ENCODE measurements at regions not wholly inside any gene's neighbourhood (a gene's known extent, or its start where the extent isn't known, plus 50 kb on each side); places are given as distances from the start of the nearest gene placed in this dataset.

DNA sequence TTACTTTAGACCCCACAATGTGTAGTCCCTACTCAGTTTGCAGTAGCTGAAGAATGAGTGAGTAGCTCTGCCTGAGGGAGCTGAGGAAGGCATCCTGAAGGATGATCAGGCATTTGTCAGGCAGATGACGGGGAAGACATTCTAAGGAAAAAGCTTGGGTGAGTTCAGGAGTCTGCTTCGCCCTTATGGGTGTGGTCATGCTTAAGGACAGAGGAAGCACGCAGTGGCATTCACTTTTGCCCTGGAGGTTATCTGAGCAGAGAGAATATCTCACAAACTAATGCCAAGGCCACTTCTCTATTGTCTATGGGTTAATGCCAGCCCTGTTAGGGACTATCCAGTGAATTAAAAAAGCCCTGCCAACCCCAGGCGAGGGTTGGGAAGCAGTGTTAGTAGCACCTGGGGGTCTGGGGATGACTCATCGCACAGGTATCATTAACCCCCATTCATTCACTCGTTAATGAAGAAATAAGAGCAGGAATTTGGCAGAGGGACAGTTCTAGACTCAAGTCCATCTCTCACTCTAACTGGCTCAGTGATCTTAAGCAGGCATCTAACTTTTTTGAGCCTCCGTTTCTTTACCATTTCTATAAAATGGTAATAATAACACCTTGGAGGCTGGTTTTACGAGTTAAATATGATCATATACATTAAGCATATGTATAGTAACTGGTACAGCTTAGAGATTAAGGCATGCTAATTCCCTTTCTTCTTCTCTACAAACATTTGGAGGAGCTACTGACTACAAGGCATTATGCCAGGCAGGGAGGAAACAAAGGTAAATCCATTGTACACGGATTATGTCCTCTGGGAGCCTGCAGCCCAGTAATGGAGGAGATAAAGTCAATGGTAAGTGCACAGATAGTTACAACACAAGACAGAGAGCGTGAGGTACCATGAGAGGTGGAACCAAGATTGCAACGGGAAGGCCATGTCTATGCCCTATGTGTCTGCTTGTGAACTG is 93.2 kb upstream of the AKIRIN2 start:
- ChIA-PET POLR2A (ENCODE audit: partially characterized antibody) (no interaction called here), CTCF (ENCODE audit: partially characterized antibody) (no interaction called here)
- intact Hi-C loops (cut with micrococcal nuclease), result no loop called here

DNA sequence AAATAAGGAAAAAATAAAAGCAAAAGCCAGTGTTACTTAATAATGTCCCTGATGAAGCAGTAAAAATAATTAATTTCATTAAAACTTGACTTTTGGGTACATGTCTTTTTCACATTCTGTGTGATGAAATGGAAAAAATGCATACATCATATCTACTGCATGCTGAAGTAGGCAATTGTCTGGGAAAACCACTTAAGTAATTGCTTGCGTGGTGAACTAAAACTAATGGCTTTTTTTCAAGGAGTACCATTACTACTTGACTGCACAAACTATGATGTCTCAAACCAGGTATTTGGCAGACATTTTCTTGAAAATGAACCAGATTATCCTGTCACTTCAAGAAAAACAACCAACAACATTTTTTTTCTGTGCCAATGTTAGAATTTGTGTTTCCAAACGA is 91.3 kb upstream of the AKIRIN2 start:
- Mint-ChIP-seq H3K9me3 (no peaks in the 10 kb centered on the region), H3K4me1 (no peaks in the 10 kb centered on the region), H3K4me3 (no peak overlapping the region), H3K36me3 (no peaks in the 10 kb centered on the region), H3K27ac (no peak overlapping the region), H3K27me3 (peaks cover 0 to 2% of the 10 kb centered on the region in 2 donors)
- H3K27ac ChIP-seq (ENCODE audit: low read depth, low read length), result no peak overlapping the region
- no peaks in the 10 kb centered on the region for H3K9me3 ChIP-seq (ENCODE audit: control insufficient read depth in 1 of 2, low read length in 2 of 2)
- DNase-seq, result no peak
- POLR2A ChIA-PET (ENCODE audit: partially characterized antibody), result no interaction called here
- CTCF ChIA-PET (ENCODE audit: partially characterized antibody), result no interaction called here
- H3K4me3 ChIP-seq (ENCODE audit: low read length in 2 of 2), result no peak overlapping the region
- no peaks in the 10 kb centered on the region for H3K36me3 ChIP-seq (ENCODE audit: insufficient read depth, low read length)
- intact Hi-C loops (cut with micrococcal nuclease), result no loop called here
- no peaks in the 10 kb centered on the region for H3K4me1 ChIP-seq (ENCODE audit: insufficient read depth, low read length)
- H3K27me3 ChIP-seq (ENCODE audit: insufficient read depth, low read length), result no peaks in the 10 kb centered on the region

More for the DNA sequence above, 93.2 kb upstream of the AKIRIN2 start:
- Histone ChIP-seq H3K9me3 (ENCODE audit: control insufficient read depth in 1 of 2, low read length in 2 of 2) (no peaks in the 10 kb centered on the region), H3K4me1 (ENCODE audit: insufficient read depth, low read length) (no peaks in the 10 kb centered on the region), H3K27ac (ENCODE audit: low read depth, low read length) (no peak overlapping the region), H3K27me3 (ENCODE audit: insufficient read depth, low read length) (no peaks in the 10 kb centered on the region), H3K36me3 (ENCODE audit: insufficient read depth, low read length) (no peaks in the 10 kb centered on the region), H3K4me3 (ENCODE audit: low read length in 2 of 2) (no peak overlapping the region)
- Mint-ChIP-seq H3K27me3 (no peaks in the 10 kb centered on the region), H3K36me3 (no peaks in the 10 kb centered on the region), H3K9me3 (no peaks in the 10 kb centered on the region), H3K27ac (no peak overlapping the region), H3K4me1 (peaks cover 0 to 4% (median under 1%) of the 10 kb centered on the region in 4 donors), H3K4me3 (no peak overlapping the region)
- no peak for DNase-seq

DNA sequence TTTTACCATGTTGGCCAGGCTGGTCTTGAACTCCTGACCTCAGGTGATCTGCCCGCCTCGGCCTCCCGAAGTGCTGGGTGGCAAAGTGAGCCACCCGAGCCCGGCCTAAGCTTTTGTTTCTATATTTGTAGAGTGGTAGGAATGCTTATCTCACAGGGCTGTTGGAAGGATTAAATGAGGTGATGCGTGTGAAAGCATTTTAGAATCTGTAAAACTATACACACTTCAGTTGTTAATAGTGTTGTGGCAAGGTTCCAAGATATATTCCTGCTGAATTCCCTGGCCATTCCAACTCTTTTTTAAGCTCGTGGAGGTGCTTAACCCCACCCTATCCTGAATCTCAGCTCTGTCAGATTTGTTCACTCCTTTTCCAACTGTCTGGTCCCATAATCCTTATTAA is 89.9 kb upstream of the AKIRIN2 start:
- no peak overlapping the region for H3K27ac ChIP-seq (ENCODE audit: low read depth, low read length)
- H3K27me3 ChIP-seq (ENCODE audit: insufficient read depth, low read length), result no peaks in the 10 kb centered on the region
- no peaks in the 10 kb centered on the region for H3K9me3 ChIP-seq (ENCODE audit: control insufficient read depth in 1 of 2, low read length in 2 of 2)
- H3K27me3 Mint-ChIP-seq, result peaks cover 0 to 2% of the 10 kb centered on the region in 2 donors
- ChIA-PET CTCF (ENCODE audit: partially characterized antibody) (interaction anchor here (0.7 kb wide), 1 partner anchor 95 kb away, joined by 3 read pairs; no protein-coding TSS in a partner anchor), POLR2A (ENCODE audit: partially characterized antibody) (no interaction called here)
- DNase-seq, result no peak
- no peaks in the 10 kb centered on the region for H3K4me1 ChIP-seq (ENCODE audit: insufficient read depth, low read length)
- no peaks in the 10 kb centered on the region for H3K36me3 ChIP-seq (ENCODE audit: insufficient read depth, low read length)
- H3K9me3 Mint-ChIP-seq, result no peaks in the 10 kb centered on the region
- H3K27ac Mint-ChIP-seq, result no peak overlapping the region
- no peak overlapping the region for H3K4me3 ChIP-seq (ENCODE audit: low read length in 2 of 2)
- intact Hi-C loops (cut with micrococcal nuclease), result no loop called here
- no peaks in the 10 kb centered on the region for H3K36me3 Mint-ChIP-seq
- H3K4me3 Mint-ChIP-seq, result no peak overlapping the region
- no peaks in the 10 kb centered on the region for H3K4me1 Mint-ChIP-seq

DNA sequence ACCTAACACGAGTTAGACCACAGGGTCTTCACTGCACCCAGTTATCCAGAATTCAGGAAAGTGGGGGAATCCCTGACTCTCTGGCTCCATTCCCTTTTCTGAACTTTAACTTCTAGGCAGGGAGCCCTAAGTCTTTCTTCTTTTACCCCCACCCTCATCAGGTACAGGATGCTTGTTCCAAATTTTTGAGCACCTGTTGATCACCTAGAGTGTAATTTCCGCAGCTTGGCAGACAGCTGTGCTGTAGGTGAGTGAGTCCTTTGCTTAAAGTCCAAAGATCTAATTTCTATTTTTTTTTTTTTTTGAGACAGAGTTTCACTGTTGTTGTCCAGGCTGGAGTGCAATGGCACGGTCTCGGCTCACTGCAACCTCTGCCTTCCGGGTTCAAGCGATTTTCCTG is 89.5 kb upstream of the AKIRIN2 start:
- H3K36me3 ChIP-seq (ENCODE audit: insufficient read depth, low read length), result no peaks in the 10 kb centered on the region
- H3K4me3 Mint-ChIP-seq, result no peak overlapping the region
- H3K4me1 Mint-ChIP-seq, result no peaks in the 10 kb centered on the region
- no peaks in the 10 kb centered on the region for H3K36me3 Mint-ChIP-seq
- no peak for DNase-seq
- no peaks in the 10 kb centered on the region for H3K9me3 ChIP-seq (ENCODE audit: control insufficient read depth in 1 of 2, low read length in 2 of 2)
- H3K27ac Mint-ChIP-seq, result no peak overlapping the region
- H3K27me3 Mint-ChIP-seq, result peaks cover 0 to 2% of the 10 kb centered on the region in 2 donors
- ChIA-PET CTCF (ENCODE audit: partially characterized antibody) (no interaction called here), POLR2A (ENCODE audit: partially characterized antibody) (interaction anchor here (0.6 kb wide), 1 partner anchor 237 kb away, joined by 3 read pairs; no protein-coding TSS in a partner anchor)
- H3K4me1 ChIP-seq (ENCODE audit: insufficient read depth, low read length), result no peaks in the 10 kb centered on the region
- H3K27me3 ChIP-seq (ENCODE audit: insufficient read depth, low read length), result no peaks in the 10 kb centered on the region
- H3K27ac ChIP-seq (ENCODE audit: low read depth, low read length), result no peak overlapping the region
- intact Hi-C loops (cut with micrococcal nuclease), result no loop called here
- H3K9me3 Mint-ChIP-seq, result no peaks in the 10 kb centered on the region
- H3K4me3 ChIP-seq (ENCODE audit: low read length in 2 of 2), result no peak overlapping the region

DNA sequence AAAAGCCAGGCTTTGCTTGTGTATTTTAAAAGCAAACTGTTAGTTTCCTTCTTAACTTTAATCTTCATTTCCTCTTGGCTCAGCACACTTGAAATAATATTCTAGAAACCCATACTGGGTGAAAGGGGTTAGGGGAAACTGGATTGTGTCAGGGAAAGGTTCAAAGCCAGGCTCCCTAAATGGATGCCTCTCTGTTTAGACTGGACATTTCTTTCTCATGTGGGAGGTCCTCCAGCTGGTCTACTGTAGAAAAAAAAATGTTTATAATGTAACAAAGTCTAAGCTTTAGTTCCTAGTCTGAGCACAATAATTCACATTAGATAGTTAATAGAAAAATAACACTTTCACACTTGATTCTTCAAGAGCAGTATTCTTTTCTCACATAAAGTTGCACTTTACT is 89.0 kb upstream of the AKIRIN2 start:
- Mint-ChIP-seq H3K4me1 (no peaks in the 10 kb centered on the region), H3K27me3 (peaks cover 0 to 2% of the 10 kb centered on the region in 2 donors), H3K4me3 (no peak overlapping the region), H3K36me3 (no peaks in the 10 kb centered on the region), H3K9me3 (no peaks in the 10 kb centered on the region), H3K27ac (no peak overlapping the region)
- POLR2A ChIA-PET (ENCODE audit: partially characterized antibody), result interaction anchor here (0.6 kb wide), 1 partner anchor 237 kb away, joined by 3 read pairs; no protein-coding TSS in a partner anchor
- H3K36me3 ChIP-seq (ENCODE audit: insufficient read depth, low read length), result no peaks in the 10 kb centered on the region
- DNase-seq, result no peak
- no peaks in the 10 kb centered on the region for H3K9me3 ChIP-seq (ENCODE audit: control insufficient read depth in 1 of 2, low read length in 2 of 2)
- no peak overlapping the region for H3K4me3 ChIP-seq (ENCODE audit: low read length in 2 of 2)
- CTCF ChIA-PET (ENCODE audit: partially characterized antibody), result no interaction called here
- intact Hi-C loops (cut with micrococcal nuclease), result no loop called here
- H3K27me3 ChIP-seq (ENCODE audit: insufficient read depth, low read length), result no peaks in the 10 kb centered on the region
- no peaks in the 10 kb centered on the region for H3K4me1 ChIP-seq (ENCODE audit: insufficient read depth, low read length)
- no peak overlapping the region for H3K27ac ChIP-seq (ENCODE audit: low read depth, low read length)

DNA sequence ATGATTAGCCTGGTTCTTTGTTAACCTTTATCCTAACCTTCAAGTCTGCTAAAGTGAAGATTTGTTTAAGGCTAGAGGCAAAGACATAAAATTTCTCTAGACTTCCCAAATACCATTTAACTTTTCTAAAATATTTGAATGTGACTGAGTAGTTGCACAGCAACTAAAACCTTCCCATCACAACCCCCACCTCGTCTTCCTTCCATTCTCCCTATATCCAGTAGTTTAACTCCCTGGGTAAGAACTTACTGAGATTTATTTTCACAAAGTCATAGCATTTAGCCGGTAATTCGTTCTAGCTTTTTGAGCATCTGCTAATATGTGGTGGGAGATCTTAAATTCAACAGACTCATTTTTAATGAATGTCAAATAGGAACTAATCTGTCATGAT is 87.9 kb upstream of the AKIRIN2 start:
- H3K27ac Mint-ChIP-seq, result no peak overlapping the region
- Histone ChIP-seq H3K27ac (ENCODE audit: low read depth, low read length) (no peak overlapping the region), H3K4me1 (ENCODE audit: insufficient read depth, low read length) (no peaks in the 10 kb centered on the region), H3K9me3 (ENCODE audit: control insufficient read depth in 1 of 2, low read length in 2 of 2) (no peaks in the 10 kb centered on the region), H3K4me3 (ENCODE audit: low read length in 2 of 2) (no peak overlapping the region), H3K36me3 (ENCODE audit: insufficient read depth, low read length) (no peaks in the 10 kb centered on the region), H3K27me3 (ENCODE audit: insufficient read depth, low read length) (no peaks in the 10 kb centered on the region)
- no peaks in the 10 kb centered on the region for H3K9me3 Mint-ChIP-seq
- no peak for DNase-seq
- H3K4me3 Mint-ChIP-seq, result no peak overlapping the region
- intact Hi-C loops (cut with micrococcal nuclease), result no loop called here
- peaks cover 0 to 2% of the 10 kb centered on the region in 2 donors for H3K27me3 Mint-ChIP-seq
- CTCF ChIA-PET (ENCODE audit: partially characterized antibody), result no interaction called here
- POLR2A ChIA-PET (ENCODE audit: partially characterized antibody), result no interaction called here
- H3K36me3 Mint-ChIP-seq, result no peaks in the 10 kb centered on the region
- no peaks in the 10 kb centered on the region for H3K4me1 Mint-ChIP-seq

DNA sequence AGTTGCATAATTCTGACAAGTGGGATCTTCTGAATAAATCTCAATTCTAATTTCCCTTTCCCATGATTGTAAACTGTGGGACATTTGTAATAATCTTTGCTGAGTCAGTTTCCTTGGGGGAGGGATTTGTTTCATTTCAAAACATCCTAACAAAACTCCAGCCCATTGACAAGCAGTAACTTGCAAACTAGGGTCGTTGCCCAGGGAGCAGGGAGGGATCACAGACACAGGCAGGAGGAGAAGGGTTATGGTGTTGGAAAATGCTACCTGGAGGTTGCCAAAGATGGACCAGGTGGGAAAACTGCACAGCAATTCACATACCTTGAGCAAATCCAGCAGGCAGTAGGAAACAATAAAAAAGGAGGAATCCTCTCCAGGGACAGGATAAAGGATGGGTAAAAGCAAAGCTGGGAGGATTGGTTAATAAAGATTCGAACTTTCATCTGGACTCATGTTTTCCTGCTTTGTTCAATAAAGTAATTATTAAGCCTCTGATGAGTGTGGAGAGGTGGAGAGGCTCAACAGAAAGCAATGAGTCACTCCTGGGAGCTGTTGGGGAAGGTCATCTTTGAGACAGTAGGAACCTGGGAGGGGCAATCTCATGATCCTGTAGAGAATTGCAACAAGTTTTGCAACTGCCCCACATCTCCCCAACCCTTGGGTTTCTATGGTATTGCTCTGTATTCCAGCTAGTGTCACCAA is 87.3 kb upstream of the AKIRIN2 start:
- Histone ChIP-seq H3K4me1 (ENCODE audit: insufficient read depth, low read length) (no peaks in the 10 kb centered on the region), H3K9me3 (ENCODE audit: control insufficient read depth in 1 of 2, low read length in 2 of 2) (no peaks in the 10 kb centered on the region), H3K27me3 (ENCODE audit: insufficient read depth, low read length) (no peaks in the 10 kb centered on the region), H3K4me3 (ENCODE audit: low read length in 2 of 2) (no peak overlapping the region), H3K36me3 (ENCODE audit: insufficient read depth, low read length) (no peaks in the 10 kb centered on the region), H3K27ac (ENCODE audit: low read depth, low read length) (no peak overlapping the region)
- peaks cover 0 to 2% of the 10 kb centered on the region in 2 donors for H3K27me3 Mint-ChIP-seq
- H3K9me3 Mint-ChIP-seq, result no peaks in the 10 kb centered on the region
- no peak for DNase-seq
- H3K36me3 Mint-ChIP-seq, result no peaks in the 10 kb centered on the region
- ChIA-PET CTCF (ENCODE audit: partially characterized antibody) (no interaction called here), POLR2A (ENCODE audit: partially characterized antibody) (no interaction called here)
- intact Hi-C loops (cut with micrococcal nuclease), result no loop called here
- H3K27ac Mint-ChIP-seq, result no peak overlapping the region
- H3K4me1 Mint-ChIP-seq, result no peaks in the 10 kb centered on the region
- no peak overlapping the region for H3K4me3 Mint-ChIP-seq

Measured in CD4-positive, alpha-beta memory T cell (primary cell).